K562 (cell line): ENCODE measurements at regions not wholly inside any gene's neighbourhood (a gene's known extent, or its start where the extent isn't known, plus 50 kb on each side); places are given as distances from the start of the nearest gene placed in this dataset.

Experiments
- ATAC-seq: fragments of 200-7000 bp; cut with Tn5 transposase; 3 replicates; pipeline ENCODE4 v1.9.1; 2020; ENCODE audit warnings: moderate library complexity
- BruUV-seq: library from RNA; stranded (reverse); fragments of 400-500 nt; replicated peaks from 2 replicates; lab custom pipeline; 2021; lab: Mats Ljungman, UMichigan
- CTCF ChIA-PET: fragments of 300-600 bp; formaldehyde crosslinking; extraction: SDS; loops from one replicate; lab custom pipeline; 2021; ENCODE audit warnings: low intra/inter-chr PET ratio; lab: Yijun Ruan, JAX
- POLR2A ChIA-PET: fragments of 300-600, 350-650 bp; sonication (Branson Sonifier 250); formaldehyde crosslinking; extraction: SDS; loops from one replicate; lab custom pipeline; 2021; ENCODE audit warnings: antibody characterized with exemption, inconsistent platforms; lab: Yijun Ruan, JAX
- DNase-seq, 4 experiments: peaks; one replicate each; pipeline versions ENCODE4 v3.0.0 to v3.0.0-alpha.2; 2011 to 2018; ENCODE audit warnings: low spot score in 3 of 4, mixed read lengths in 3 of 4; ENCODE audit errors: extremely low read depth in 1 of 4
- FAIRE-seq: peaks from 2 replicates; lab custom pipeline; 2011; peaks lifted over from hg19 to GRCh38; lab: Jason Lieb, UNC
- H2AFZ ChIP-seq: 2 replicates; pipeline ENCODE4 v1.6.0; 2011; ENCODE audit warnings: low read depth, low read length, control low read depth, inconsistent platforms
- H3K27ac ChIP-seq: fragments of 200-600 bp; 3 replicates; pipeline ENCODE4 v1.8.0; 2011; ENCODE audit warnings: low read depth, mild to moderate bottlenecking, control low read depth, inconsistent platforms, low read length, moderate library complexity, mixed read lengths; ENCODE audit errors: extremely low read depth
- H3K27me3 ChIP-seq, 2 experiments: fragments of 300-600 bp in 1 of 2; 2 replicates in 1 of 2; 3 replicates in 1 of 2; pipeline versions ENCODE4 v1.6.0 to v1.8.0; 2011; ENCODE audit warnings: inconsistent platforms in 2 of 2, low read length in 2 of 2, mild to moderate bottlenecking in 1 of 2, mixed read lengths in 1 of 2, moderate library complexity in 1 of 2; ENCODE audit not compliant: control insufficient read depth in 2 of 2, insufficient read depth in 2 of 2
- H3K36me3 ChIP-seq: fragments of 300-600 bp; 3 replicates; pipeline ENCODE4 v1.8.0; 2011; ENCODE audit warnings: mild to moderate bottlenecking, low read length, inconsistent platforms; ENCODE audit not compliant: control insufficient read depth, insufficient read depth
- H3K4me1 ChIP-seq, 2 experiments: fragments of 200-600 bp in 1 of 2; replicated peaks in 1 of 2; 2 replicates in 1 of 2; 3 replicates in 1 of 2; pipeline versions ENCODE4 v1.5.1 to v1.8.0; 2011; ENCODE audit warnings: inconsistent platforms in 2 of 2, low read length in 2 of 2, mild to moderate bottlenecking in 1 of 2, mixed read lengths in 1 of 2, moderate library complexity in 1 of 2; ENCODE audit not compliant: control insufficient read depth in 2 of 2, insufficient read depth in 2 of 2
- H3K4me2 ChIP-seq: 2 replicates; pipeline ENCODE4 v1.6.1; 2011; ENCODE audit warnings: low read length, control low read depth, inconsistent platforms, mixed read lengths; ENCODE audit not compliant: insufficient read depth
- H3K4me3 ChIP-seq: fragments of 200-600 bp; sonication (generic), shearing (Covaris generic); 2 replicates; pipeline ENCODE4 v1.5.1; 2016; ENCODE audit warnings: control low read depth, inconsistent platforms
- H3K79me2 ChIP-seq: fragments of 200-600 bp; 3 replicates; pipeline ENCODE4 v1.8.0; 2011; ENCODE audit warnings: low read length, inconsistent platforms; ENCODE audit not compliant: control insufficient read depth, insufficient read depth
- H3K9ac ChIP-seq, 2 experiments: 2 replicates each; pipeline versions ENCODE4 v1.6.0 to v1.6.1; 2011; ENCODE audit warnings: low read depth in 2 of 2, low read length in 2 of 2, control low read depth in 1 of 2, inconsistent platforms in 1 of 2, mild to moderate bottlenecking in 1 of 2, mixed read lengths in 1 of 2; ENCODE audit not compliant: insufficient read depth in 1 of 2
- H3K9me1 ChIP-seq: one replicate; pipeline ENCODE4 v1.6.0; 2011; ENCODE audit warnings: inconsistent platforms, mild to moderate bottlenecking, low read length, moderate library complexity; ENCODE audit not compliant: control insufficient read depth, insufficient read depth
- H3K9me3 ChIP-seq: replicated peaks from 2 replicates; pipeline ENCODE4 v1.5.1; 2011; ENCODE audit warnings: low read depth, low read length, inconsistent platforms; ENCODE audit not compliant: control insufficient read depth, insufficient read depth
- H4K20me1 ChIP-seq: replicated peaks from 2 replicates; pipeline ENCODE4 v1.6.1; 2011; ENCODE audit warnings: low read length, inconsistent platforms, mixed read lengths; ENCODE audit not compliant: control insufficient read depth, insufficient read depth
- DEAF1 ChIP-seq: fragments of 450-650 bp; formaldehyde crosslinking; IDR thresholded peaks from 2 replicates; pipeline ENCODE4 v1.4.0; 2020; ENCODE audit warnings: mild to moderate bottlenecking, moderate library complexity
- HIVEP1 ChIP-seq: fragments of 250-450 bp; sonication (Bioruptor Pico); IDR thresholded peaks from 2 replicates; pipeline ENCODE4 v1.4.0; 2020; ENCODE audit warnings: mild to moderate bottlenecking
- NR1H2 ChIP-seq: sonication (generic); formaldehyde crosslinking; IDR thresholded peaks from 2 replicates; pipeline ENCODE4 v1.4.0; 2020; ENCODE audit warnings: mild to moderate bottlenecking, missing genetic modification reagents
- SRF ChIP-seq, 2 experiments: fragments of 250-450, 450-650 bp in 1 of 2; sonication (Bioruptor Pico) in 1 of 2; sonication (generic) in 1 of 2; formaldehyde crosslinking; IDR thresholded peaks; 2 replicates each; pipeline versions ENCODE4 v1.5.0 to v1.5.1; 2020 to 2022; ENCODE audit warnings: mild to moderate bottlenecking in 1 of 2, missing genetic modification reagents in 1 of 2
- USF1 ChIP-seq: sonication (generic); formaldehyde crosslinking; IDR thresholded peaks from 2 replicates; pipeline ENCODE4 v1.9.0; 2022; ENCODE audit warnings: mild to moderate bottlenecking, missing genetic modification reagents
- ZNF217 ChIP-seq: sonication (generic); formaldehyde crosslinking; IDR thresholded peaks from 2 replicates; pipeline ENCODE4 v1.8.0; 2022; ENCODE audit warnings: mild to moderate bottlenecking, missing genetic modification reagents
- ZNF384 ChIP-seq: IDR thresholded peaks from 2 replicates; pipeline ENCODE4 v1.6.1; 2012; ENCODE audit warnings: low read depth, low read length, improper control_type of control experiment
- ZNF408 ChIP-seq: fragments of 250-450 bp; sonication (Bioruptor Pico); IDR thresholded peaks from 2 replicates; pipeline ENCODE4 v1.4.0; 2020; ENCODE audit warnings: low read depth, mild to moderate bottlenecking, moderate library complexity
- WGBS: fragments of 100-300 bp; shearing (Covaris generic); methylation state at CpG from one replicate; pipeline ENCODE4 v1.1.6; 2016; ENCODE audit warnings: low coverage, mixed read lengths; ENCODE audit not compliant: insufficient coverage; ENCODE audit errors: missing lambda C conversion rate; 5-methylcytosine and 5-hydroxymethylcytosine counted together
- in situ Hi-C: fragments of 300-500 bp; cut with MboI; formaldehyde crosslinking; loops from 4 replicates; pipeline ENCODE4 v1.15.0; 2018; ENCODE audit warnings: inconsistent platforms, mixed read lengths
- intact Hi-C: fragments of 100-400 bp; cut with micrococcal nuclease; formaldehyde crosslinking; loops from 2 replicates; pipeline ENCODE4 v1.14.2; 2022
- TF ChIP-seq, protein P1 (sequence below): fragments of 450-650 bp; formaldehyde crosslinking; IDR thresholded peaks from 2 replicates; pipeline ENCODE4 v1.4.0; 2020; ENCODE audit warnings: mild to moderate bottlenecking
- TF ChIP-seq, protein P2 (sequence below): fragments of 250-450 bp; sonication (Bioruptor Pico); IDR thresholded peaks from 2 replicates; pipeline ENCODE4 v1.5.1; 2021; ENCODE audit warnings: mild to moderate bottlenecking

- TF ChIP-seq ZNF217 (CRISPR knock-in tag) = no peak
- TF ChIP-seq NR1H2 (CRISPR knock-in tag) = no peak
- TF ChIP-seq, protein P1, sequence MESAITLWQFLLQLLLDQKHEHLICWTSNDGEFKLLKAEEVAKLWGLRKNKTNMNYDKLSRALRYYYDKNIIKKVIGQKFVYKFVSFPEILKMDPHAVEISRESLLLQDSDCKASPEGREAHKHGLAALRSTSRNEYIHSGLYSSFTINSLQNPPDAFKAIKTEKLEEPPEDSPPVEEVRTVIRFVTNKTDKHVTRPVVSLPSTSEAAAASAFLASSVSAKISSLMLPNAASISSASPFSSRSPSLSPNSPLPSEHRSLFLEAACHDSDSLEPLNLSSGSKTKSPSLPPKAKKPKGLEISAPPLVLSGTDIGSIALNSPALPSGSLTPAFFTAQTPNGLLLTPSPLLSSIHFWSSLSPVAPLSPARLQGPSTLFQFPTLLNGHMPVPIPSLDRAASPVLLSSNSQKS (CRISPR knock-in tag) = no peak
Observed at GRCh38 chr5:62142351-62142750, 163.7 kb upstream of the KIF2A start (continued).

DNA sequence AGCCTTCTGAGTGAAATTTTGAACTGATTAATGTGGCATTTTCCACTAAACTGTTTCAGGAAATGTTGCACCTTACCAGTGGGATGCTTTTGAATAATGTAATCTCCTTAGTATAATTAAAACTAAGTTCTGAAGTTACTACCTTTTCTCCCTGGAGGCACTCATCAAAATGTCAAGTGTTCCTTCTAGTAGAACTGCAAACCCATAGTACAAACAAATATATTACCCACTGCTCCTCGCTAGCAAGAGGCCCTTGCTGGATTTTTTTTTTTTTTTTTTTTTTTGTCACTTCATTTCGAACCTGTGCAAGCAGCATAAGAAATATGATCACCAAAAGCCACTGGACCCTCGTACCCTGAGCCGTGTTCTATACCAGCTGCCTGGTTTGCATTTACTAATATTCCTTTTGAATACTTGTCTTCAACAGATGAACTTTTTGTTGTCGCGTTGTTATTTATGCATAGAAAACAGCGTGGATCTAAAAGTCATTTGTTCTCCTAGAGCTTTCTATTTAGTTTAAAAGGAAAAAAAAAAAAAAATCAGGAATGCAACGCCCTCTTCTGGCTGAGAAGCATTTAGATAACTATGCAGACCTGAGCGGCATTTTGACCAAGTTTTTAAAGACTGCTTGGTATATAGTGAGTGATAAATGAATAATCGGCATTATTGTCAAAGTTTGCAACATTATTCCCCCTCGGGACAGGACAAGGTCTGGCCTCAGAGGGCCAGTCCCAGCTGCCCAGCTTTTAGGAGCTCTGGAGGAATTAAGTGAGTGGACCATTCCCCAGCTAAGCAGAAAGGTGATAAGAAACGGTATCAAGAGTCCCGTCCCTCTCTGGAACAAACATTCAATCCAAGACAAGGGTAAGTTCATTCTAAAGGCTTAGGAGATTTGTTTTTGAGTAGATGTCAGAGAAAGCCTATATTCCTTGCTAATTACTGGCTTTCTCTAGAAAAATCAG is 162.5 kb upstream of the KIF2A start:
- WGBS = 2% methylated on average over 13 of the region's 13 CpGs
- in situ Hi-C loops = no loop called here
- TF ChIP-seq USF1 (no peak), HIVEP1 (CRISPR knock-in tag) (no peak), SRF (CRISPR knock-in tag; IDR thresholded peaks at IDR 0.05) (no peak), DEAF1 (CRISPR knock-in tag) (0 out of 2 replicates have a peak, but pooled peaks have one; percentile 8), ZNF408 (CRISPR knock-in tag) (no peak), ZNF384 (peak; percentile 87)
- TF ChIP-seq, protein P2, sequence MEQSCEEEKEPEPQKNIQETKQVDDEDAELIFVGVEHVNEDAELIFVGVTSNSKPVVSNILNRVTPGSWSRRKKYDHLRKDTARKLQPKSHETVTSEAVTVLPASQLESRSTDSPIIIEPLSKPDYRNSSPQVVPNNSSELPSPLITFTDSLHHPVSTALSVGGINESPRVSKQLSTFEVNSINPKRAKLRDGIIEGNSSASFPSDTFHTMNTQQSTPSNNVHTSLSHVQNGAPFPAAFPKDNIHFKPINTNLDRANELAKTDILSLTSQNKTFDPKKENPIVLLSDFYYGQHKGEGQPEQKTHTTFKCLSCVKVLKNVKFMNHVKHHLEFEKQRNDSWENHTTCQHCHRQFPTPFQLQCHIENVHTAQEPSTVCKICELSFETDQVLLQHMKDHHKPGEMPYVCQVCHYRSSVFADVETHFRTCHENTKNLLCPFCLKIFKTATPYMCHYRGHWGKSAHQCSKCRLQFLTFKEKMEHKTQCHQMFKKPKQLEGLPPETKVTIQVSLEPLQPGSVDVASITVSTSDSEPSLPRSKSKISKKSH = no peak

More for the DNA sequence above, 162.5 kb upstream of the KIF2A start:
- peaks cover 0 to 6% of the 10 kb centered on the region in 2 experiments; a peak in 2 of 5 replicates for H3K27me3 ChIP-seq
- no peaks in the 10 kb centered on the region for H4K20me1 ChIP-seq
- CTCF ChIA-PET = interaction anchor here (0.6 to 0.7 kb wide), 3 partner anchors 377 to 1031 kb away, joined by 3 to 5 read pairs (median 3); no protein-coding TSS in a partner anchor
- H3K79me2 ChIP-seq = no peaks in the 10 kb centered on the region
- H3K4me3 ChIP-seq = no peak overlapping the region
- no peak overlapping the region for H3K4me2 ChIP-seq
- H3K9me1 ChIP-seq = no peaks in the 10 kb centered on the region
- POLR2A ChIA-PET = interaction anchor here (0.8 kb wide), 1 partner anchor 10 kb away, joined by 3 read pairs; no protein-coding TSS in a partner anchor
- H3K9me3 ChIP-seq = no peaks in the 10 kb centered on the region
- peak in 1 of 4 experiments; percentile 38 for DNase-seq
- BruUV-seq = no TSS peak
- FAIRE-seq = peak; percentile 55
- no peak overlapping the region for H2AFZ ChIP-seq
- intact Hi-C loops = loop anchor here (10.0 kb wide), 1 partner anchor 209 kb away; no protein-coding TSS in a partner anchor
- H3K27ac ChIP-seq = no peak overlapping the region
- H3K9ac ChIP-seq = no peak overlapping the region
- peak; percentile 83 for ATAC-seq
- no peaks in the 10 kb centered on the region for H3K36me3 ChIP-seq
- H3K4me1 ChIP-seq = no peaks in the 10 kb centered on the region
